Activated B cell treated with CpG ODN at 0.5 μM for 24 hours (primary cell): ENCODE measurements at regions not wholly inside any gene's neighbourhood (a gene's known extent, or its start where the extent isn't known, plus 50 kb on each side); places are given as distances from the start of the nearest gene placed in this dataset.

Source experiments
- ATAC-seq: fragments of 200-7000 bp; cut with Tn5 transposase; one replicate; pipeline ENCODE4 v1.10.0; 2021; ENCODE audit warnings: low read depth, mild to moderate bottlenecking, moderate library complexity
- CTCF ChIA-PET: fragments of 350-600 bp; sonication (Branson Sonifier 250); formaldehyde crosslinking; loops from one replicate; lab custom pipeline; 2021; ENCODE audit warnings: antibody characterized with exemption; lab: Charles Lee
- POLR2A ChIA-PET: fragments of 350-600 bp; sonication (Branson Sonifier 250); formaldehyde crosslinking; loops from one replicate; lab custom pipeline; 2021; ENCODE audit warnings: antibody characterized with exemption; lab: Charles Lee
- DNase-seq: peaks from one replicate; pipeline ENCODE4 v3.0.0; 2022
- H3K27ac Mint-ChIP-seq: one replicate; pipeline ENCODE4 v1.8.0; 2020; ENCODE audit warnings: mixed read lengths
- H3K27me3 Mint-ChIP-seq: one replicate; pipeline ENCODE4 v1.8.0; 2021; ENCODE audit warnings: mixed read lengths
- H3K36me3 Mint-ChIP-seq: one replicate; pipeline ENCODE4 v1.8.0; 2021; ENCODE audit warnings: low read depth, mixed read lengths
- H3K4me1 Mint-ChIP-seq: one replicate; pipeline ENCODE4 v1.8.0; 2021; ENCODE audit warnings: mixed read lengths
- H3K4me3 Mint-ChIP-seq: one replicate; pipeline ENCODE4 v1.8.0; 2020; ENCODE audit warnings: mild to moderate bottlenecking, mixed read lengths
- H3K9me3 Mint-ChIP-seq: one replicate; pipeline ENCODE4 v1.8.0; 2020; ENCODE audit warnings: mixed read lengths
- CTCF ChIP-seq: fragments of 200-600 bp; IDR thresholded peaks from one replicate; pipeline ENCODE4 v1.8.0; 2022; ENCODE audit warnings: antibody characterized with exemption, mild to moderate bottlenecking
- intact Hi-C: fragments of 100-400 bp; cut with micrococcal nuclease; formaldehyde crosslinking; loops from one replicate; pipeline ENCODE4 v1.15.1; 2024

- Mint-ChIP-seq H3K36me3 (no peaks in the 10 kb centered on the region), H3K27ac (no peak overlapping the region), H3K4me3 (no peak overlapping the region), H3K4me1 (no peaks in the 10 kb centered on the region), H3K27me3 (no peaks in the 10 kb centered on the region), H3K9me3 (peaks cover 7% of the 10 kb centered on the region)
- intact Hi-C loops = no loop called here
- POLR2A ChIA-PET = no interaction called here
- CTCF ChIA-PET = no interaction called here
- DNase-seq (no peak), ATAC-seq (no peak)
- no peak for TF ChIP-seq CTCF
Measured at GRCh38 chr21:20258542-20258941, 739.7 kb upstream of the NCAM2 start.

- no peak overlapping the region for H3K4me3 Mint-ChIP-seq
- intact Hi-C loops = no loop called here
- H3K27me3 Mint-ChIP-seq = no peaks in the 10 kb centered on the region
Measured at GRCh38 chr21:20259031-20259867, 739.0 kb upstream of the NCAM2 start.

GRCh38 chr21:20260124-20260523 lies 738.1 kb upstream of the NCAM2 start:
- ChIA-PET POLR2A (no interaction called here), CTCF (no interaction called here)
- DNase-seq (no peak), ATAC-seq (no peak)
- Mint-ChIP-seq H3K4me1 (no peaks in the 10 kb centered on the region), H3K27ac (no peak overlapping the region), H3K36me3 (no peaks in the 10 kb centered on the region), H3K27me3 (no peaks in the 10 kb centered on the region), H3K9me3 (peaks cover 7% of the 10 kb centered on the region), H3K4me3 (no peak overlapping the region)
- no peak for TF ChIP-seq CTCF
- intact Hi-C loops = no loop called here

More at GRCh38 chr21:20259031-20259867, 739.0 kb upstream of the NCAM2 start:
- ChIA-PET CTCF (no interaction called here), POLR2A (no interaction called here)
- Mint-ChIP-seq H3K9me3 (peaks cover 7% of the 10 kb centered on the region), H3K4me1 (no peaks in the 10 kb centered on the region), H3K36me3 (no peaks in the 10 kb centered on the region), H3K27ac (no peak overlapping the region)
- DNase-seq = no peak
- no peak for TF ChIP-seq CTCF
- no peak for ATAC-seq

GRCh38 chr21:20261364-20261763 lies 736.8 kb upstream of the NCAM2 start:
- Mint-ChIP-seq H3K4me3 (no peak overlapping the region), H3K27ac (no peak overlapping the region), H3K36me3 (no peaks in the 10 kb centered on the region), H3K27me3 (no peaks in the 10 kb centered on the region), H3K9me3 (peaks cover 7% of the 10 kb centered on the region), H3K4me1 (no peaks in the 10 kb centered on the region)
- intact Hi-C loops = no loop called here
- no peak for TF ChIP-seq CTCF
- ATAC-seq (no peak), DNase-seq (no peak)
- ChIA-PET CTCF (no interaction called here), POLR2A (no interaction called here)

DNA sequence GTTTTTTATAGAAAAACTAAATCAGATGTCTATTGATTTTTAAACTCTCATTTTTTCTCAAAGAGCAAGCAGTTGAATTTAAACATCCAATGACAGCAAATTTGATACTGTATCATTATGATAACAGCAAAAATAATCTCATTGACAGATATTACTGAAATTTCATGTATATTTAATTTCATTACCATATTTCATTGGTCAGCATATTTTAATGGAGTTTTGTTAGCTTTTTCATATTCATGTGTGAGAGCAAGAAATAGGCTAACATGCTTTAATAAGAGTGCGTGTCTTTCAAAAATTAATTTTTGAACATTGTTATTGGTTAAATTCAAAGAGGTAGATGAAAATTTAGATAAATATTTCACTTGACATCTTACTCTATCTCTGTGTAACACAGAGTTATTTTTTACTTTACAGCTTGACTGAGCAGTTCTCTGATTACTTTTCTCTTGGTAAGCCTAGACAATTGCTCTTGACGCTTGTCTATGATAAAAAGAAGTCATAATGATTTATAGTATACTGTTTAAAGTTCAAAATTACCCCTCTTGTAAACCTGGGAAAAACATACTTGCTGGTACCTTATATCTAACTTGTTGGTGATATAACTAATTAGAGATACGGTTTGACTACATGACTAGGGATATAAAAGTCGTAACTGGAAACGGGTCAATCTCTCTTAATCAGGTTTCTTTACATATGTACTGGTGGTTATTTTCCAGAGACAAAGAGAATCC lies 732.3 kb upstream of the NCAM2 start:
- H3K9me3 Mint-ChIP-seq = peaks cover 7% of the 10 kb centered on the region
- no peaks in the 10 kb centered on the region for H3K27me3 Mint-ChIP-seq
- intact Hi-C loops = no loop called here
- TF ChIP-seq CTCF = no peak
- H3K4me1 Mint-ChIP-seq = no peaks in the 10 kb centered on the region
- no peak overlapping the region for H3K27ac Mint-ChIP-seq
- H3K4me3 Mint-ChIP-seq = no peak overlapping the region
- no peak for ATAC-seq
- POLR2A ChIA-PET = no interaction called here
- DNase-seq = no peak
- H3K36me3 Mint-ChIP-seq = no peaks in the 10 kb centered on the region
- CTCF ChIA-PET = no interaction called here
